Lower lobe of right lung (tissue), 2 donors: ENCODE measurements at regions not wholly inside any gene's neighbourhood (a gene's known extent, or its start where the extent isn't known, plus 50 kb on each side); places are given as distances from the start of the nearest gene placed in this dataset.
"Not testable (repeated sequence)": the region's sequence is repeated elsewhere in the genome, so short reads cannot be mapped to it uniquely, and the experiment has no call there.

Experiments used
- ATAC-seq, 2 donors: fragments of 200-7000 bp; cut with Tn5 transposase; one replicate each; pipeline ENCODE4 v1.9.1; 2020 to 2022; ENCODE audit warnings: mild to moderate bottlenecking in 2 of 2, moderate library complexity in 2 of 2
- DNase-seq: peaks from one replicate; pipeline ENCODE4 v3.0.0-alpha.2; 2020
- H3K27ac ChIP-seq: fragments of 200-600 bp; one replicate; pipeline ENCODE4 v1.8.0; 2022
- H3K27me3 ChIP-seq: fragments of 200-600 bp; one replicate; pipeline ENCODE4 v1.8.0; 2022; ENCODE audit warnings: low read depth
- H3K36me3 ChIP-seq: fragments of 200-600 bp; one replicate; pipeline ENCODE4 v1.8.0; 2022; ENCODE audit warnings: mild to moderate bottlenecking
- H3K4me1 ChIP-seq: fragments of 200-600 bp; one replicate; pipeline ENCODE4 v1.8.0; 2022
- H3K4me3 ChIP-seq: fragments of 200-600 bp; one replicate; pipeline ENCODE4 v1.8.0; 2022; ENCODE audit warnings: mild to moderate bottlenecking
- H3K9me3 ChIP-seq: fragments of 200-600 bp; one replicate; pipeline ENCODE4 v1.8.0; 2022
- intact Hi-C: fragments of 100-400 bp; cut with DNase I; formaldehyde crosslinking; loops from one replicate; pipeline ENCODE4 v1.11.0; 2022
- TF ChIP-seq, protein P1 (sequence below): fragments of 200-600 bp; IDR thresholded peaks from one replicate; pipeline ENCODE4 v1.8.0; 2022; ENCODE audit warnings: antibody characterized with exemption, mild to moderate bottlenecking
- donor health status: DM: no; HTN: yes; CAD: no; lungs with severe emphysema.

DNA sequence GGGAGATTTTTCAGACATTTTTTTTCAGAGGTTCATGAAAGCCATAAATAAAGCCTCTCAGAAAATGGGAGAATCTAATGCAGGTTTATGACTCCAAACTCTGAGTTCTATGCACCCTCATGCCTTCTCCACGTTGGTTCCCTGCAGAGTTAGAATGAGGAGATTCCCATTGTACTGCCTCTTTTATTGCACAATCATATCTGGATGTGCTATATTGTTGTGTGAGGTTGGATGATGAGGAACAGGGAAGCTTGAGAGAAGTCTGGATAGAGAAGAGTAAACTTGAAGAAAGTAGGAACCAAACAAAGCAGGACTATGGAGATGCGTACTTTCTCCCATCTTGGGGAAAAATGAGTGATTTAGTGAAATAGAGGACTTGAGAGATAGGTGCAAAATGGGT lies 178.8 kb downstream of the PDCD6IP start:
- TF ChIP-seq, protein P1, sequence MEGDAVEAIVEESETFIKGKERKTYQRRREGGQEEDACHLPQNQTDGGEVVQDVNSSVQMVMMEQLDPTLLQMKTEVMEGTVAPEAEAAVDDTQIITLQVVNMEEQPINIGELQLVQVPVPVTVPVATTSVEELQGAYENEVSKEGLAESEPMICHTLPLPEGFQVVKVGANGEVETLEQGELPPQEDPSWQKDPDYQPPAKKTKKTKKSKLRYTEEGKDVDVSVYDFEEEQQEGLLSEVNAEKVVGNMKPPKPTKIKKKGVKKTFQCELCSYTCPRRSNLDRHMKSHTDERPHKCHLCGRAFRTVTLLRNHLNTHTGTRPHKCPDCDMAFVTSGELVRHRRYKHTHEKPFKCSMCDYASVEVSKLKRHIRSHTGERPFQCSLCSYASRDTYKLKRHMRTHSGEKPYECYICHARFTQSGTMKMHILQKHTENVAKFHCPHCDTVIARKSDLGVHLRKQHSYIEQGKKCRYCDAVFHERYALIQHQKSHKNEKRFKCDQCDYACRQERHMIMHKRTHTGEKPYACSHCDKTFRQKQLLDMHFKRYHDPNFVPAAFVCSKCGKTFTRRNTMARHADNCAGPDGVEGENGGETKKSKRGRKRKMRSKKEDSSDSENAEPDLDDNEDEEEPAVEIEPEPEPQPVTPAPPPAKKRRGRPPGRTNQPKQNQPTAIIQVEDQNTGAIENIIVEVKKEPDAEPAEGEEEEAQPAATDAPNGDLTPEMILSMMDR = no peak
- Histone ChIP-seq H3K4me1 (no peaks in the 10 kb centered on the region), H3K36me3 (no peaks in the 10 kb centered on the region), H3K27ac (no peak overlapping the region), H3K9me3 (no peaks in the 10 kb centered on the region), H3K4me3 (no peak overlapping the region), H3K27me3 (no peaks in the 10 kb centered on the region)
- intact Hi-C loops = no loop called here
- ATAC-seq = no peak
- no peak for DNase-seq

DNA sequence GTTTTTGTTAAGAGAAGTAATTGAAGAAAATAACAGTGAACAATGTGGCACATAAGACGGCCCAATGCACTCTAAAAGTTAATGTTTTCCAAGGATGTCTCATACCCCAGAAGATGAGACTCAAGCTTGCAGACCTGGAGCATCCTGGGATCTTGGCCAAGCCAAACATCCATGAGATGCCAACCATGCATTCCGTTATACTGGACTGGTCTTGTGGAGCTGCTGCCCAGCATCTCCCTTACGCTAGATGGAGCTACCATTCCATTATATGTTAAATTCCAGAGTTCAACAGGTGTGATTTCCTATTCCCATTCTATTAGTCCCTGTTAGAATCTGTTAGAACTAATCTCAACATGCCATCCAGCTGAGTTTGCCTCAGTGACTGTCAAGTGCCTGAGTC lies 181.8 kb downstream of the PDCD6IP start:
- peak; percentile 57 to 64 for ATAC-seq
- TF ChIP-seq, protein P1 = peak; percentile 47
- no peak overlapping the region for H3K4me3 ChIP-seq
- H3K27me3 ChIP-seq = no peaks in the 10 kb centered on the region
- H3K4me1 ChIP-seq = no peaks in the 10 kb centered on the region
- no peaks in the 10 kb centered on the region for H3K36me3 ChIP-seq
- intact Hi-C loops = no loop called here
- no peak overlapping the region for H3K27ac ChIP-seq
- DNase-seq = no peak
- H3K9me3 ChIP-seq = no peaks in the 10 kb centered on the region

DNA sequence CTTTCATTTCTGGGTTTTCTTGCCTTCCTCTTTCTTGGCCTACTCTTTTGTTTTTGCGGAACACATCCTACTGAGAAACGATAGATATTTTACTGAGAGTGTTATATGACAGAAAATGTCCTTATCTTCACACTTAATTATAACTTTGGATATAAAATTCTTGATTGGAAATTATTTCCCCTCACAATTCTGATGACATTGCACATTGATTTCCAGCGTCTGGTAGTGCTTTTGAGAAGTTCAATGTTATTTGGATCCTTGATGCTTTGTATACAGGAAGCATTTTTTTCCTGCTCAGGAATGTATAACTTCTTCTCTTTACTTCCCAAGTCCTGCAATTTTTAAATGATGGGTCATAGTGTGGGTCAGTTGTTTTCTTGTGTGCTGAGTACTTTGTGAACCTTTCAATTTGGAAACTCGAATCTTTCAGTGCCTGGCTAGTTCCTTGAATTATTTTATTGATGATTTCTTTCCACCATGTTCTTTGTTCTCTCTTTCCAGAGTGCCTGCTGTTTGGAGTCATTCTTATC lies 183.9 kb downstream of the PDCD6IP start:
- ATAC-seq (no peak), DNase-seq (no peak)
- TF ChIP-seq, protein P1 = no peak
- Histone ChIP-seq H3K4me1 (no peaks in the 10 kb centered on the region), H3K36me3 (no peaks in the 10 kb centered on the region), H3K27me3 (no peaks in the 10 kb centered on the region), H3K4me3 (no peak overlapping the region), H3K9me3 (no peaks in the 10 kb centered on the region), H3K27ac (no peak overlapping the region)
- intact Hi-C loops = no loop called here

DNA sequence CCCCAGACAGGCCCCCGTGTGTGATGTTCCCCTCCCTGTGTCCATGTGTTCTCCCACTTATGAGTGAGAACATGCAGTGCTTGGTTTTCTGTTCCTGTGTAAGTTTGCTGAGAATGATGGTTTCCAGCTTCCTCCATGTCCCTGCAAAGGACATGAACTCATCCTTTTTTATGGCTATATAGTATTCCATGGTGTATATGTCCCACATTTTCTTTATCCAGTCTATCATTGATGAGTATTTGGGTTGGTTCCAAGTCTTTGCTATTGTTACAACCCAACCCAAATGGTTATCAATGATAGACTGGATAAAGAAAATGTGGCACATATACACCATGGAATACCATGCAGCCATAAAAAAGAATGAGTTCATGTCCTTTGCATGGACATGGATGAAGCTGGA lies 184.5 kb downstream of the PDCD6IP start:
- intact Hi-C loops, ATAC-seq, H3K27me3 ChIP-seq, H3K27ac ChIP-seq, H3K4me1 ChIP-seq, DNase-seq, H3K4me3 ChIP-seq, H3K36me3 ChIP-seq, H3K9me3 ChIP-seq: not testable (repeated sequence)

DNA sequence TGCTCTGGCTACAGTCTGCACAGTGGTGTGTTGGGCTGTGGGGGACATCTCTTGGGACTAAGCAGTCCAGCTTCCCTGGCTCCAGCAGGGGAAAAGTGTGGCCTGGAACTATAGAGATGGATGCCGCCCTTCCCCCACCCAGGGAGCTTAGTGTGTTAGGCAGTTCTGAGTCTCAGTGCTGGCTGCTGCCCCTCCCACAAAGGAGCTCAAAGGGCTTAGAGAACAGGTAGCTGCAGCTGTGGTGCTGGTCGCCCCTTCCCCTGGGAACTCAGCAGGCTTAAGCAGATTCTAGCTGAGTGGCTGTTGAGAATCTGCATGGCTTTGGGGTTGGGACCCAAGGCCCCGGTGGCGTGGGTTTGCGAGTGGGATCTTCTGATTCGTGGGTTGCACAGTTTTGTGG lies 190.8 kb downstream of the PDCD6IP start:
- DNase-seq (no peak), ATAC-seq (no peak)
- TF ChIP-seq, protein P1 = no peak
- Histone ChIP-seq H3K36me3 (no peaks in the 10 kb centered on the region), H3K4me1 (no peaks in the 10 kb centered on the region), H3K9me3 (no peaks in the 10 kb centered on the region), H3K27me3 (no peaks in the 10 kb centered on the region), H3K27ac (no peak overlapping the region), H3K4me3 (no peak overlapping the region)
- intact Hi-C loops = no loop called here

DNA sequence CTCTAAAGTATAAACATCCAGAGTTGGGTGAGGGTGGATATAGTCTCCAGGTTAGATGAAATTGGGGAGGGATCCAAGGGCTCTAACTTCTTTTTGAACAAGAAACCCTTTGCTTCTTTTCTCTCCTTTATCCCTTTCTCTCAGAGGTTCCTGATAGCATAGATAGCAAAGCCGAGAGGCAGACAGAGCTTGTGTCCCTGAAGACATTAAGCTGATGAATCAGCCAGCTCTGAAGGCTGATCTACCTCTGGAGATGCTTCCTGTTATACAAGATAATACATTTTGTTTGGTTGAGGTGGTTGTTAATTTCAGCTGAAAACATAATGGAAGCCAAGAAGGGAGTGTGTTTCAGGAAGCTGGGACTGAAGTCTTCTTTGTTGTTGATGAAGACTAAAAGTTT lies 193.2 kb downstream of the PDCD6IP start:
- Histone ChIP-seq H3K27me3 (no peaks in the 10 kb centered on the region), H3K36me3 (no peaks in the 10 kb centered on the region), H3K4me1 (no peaks in the 10 kb centered on the region), H3K9me3 (no peaks in the 10 kb centered on the region), H3K4me3 (no peak overlapping the region), H3K27ac (no peak overlapping the region)
- intact Hi-C loops = no loop called here
- DNase-seq (no peak), ATAC-seq (no peak)
- TF ChIP-seq, protein P1 = no peak
